HUES48 (cell line): ENCODE measurements at regions not wholly inside any gene's neighbourhood (a gene's known extent, or its start where the extent isn't known, plus 50 kb on each side); places are given as distances from the start of the nearest gene placed in this dataset.
"Not testable (repeated sequence)": the region's sequence is repeated elsewhere in the genome, so short reads cannot be mapped to it uniquely, and the experiment has no call there.

Source experiments
- H3K27ac ChIP-seq: one replicate; pipeline ENCODE4 v1.7.0; 2013; ENCODE audit warnings: low read depth, low read length, inconsistent platforms
- H3K27me3 ChIP-seq: 2 replicates; pipeline ENCODE4 v1.6.1; 2013; ENCODE audit warnings: mild to moderate bottlenecking, low read length; ENCODE audit not compliant: control insufficient read depth, insufficient read depth
- H3K36me3 ChIP-seq: 2 replicates; pipeline ENCODE4 v1.6.1; 2013; ENCODE audit warnings: low read length; ENCODE audit not compliant: control insufficient read depth, insufficient read depth
- H3K4me1 ChIP-seq: 2 replicates; pipeline ENCODE4 v1.6.1; 2013; ENCODE audit warnings: mild to moderate bottlenecking, low read length; ENCODE audit not compliant: control insufficient read depth, insufficient read depth
- H3K4me3 ChIP-seq: 2 replicates; pipeline ENCODE4 v1.5.1; 2013; ENCODE audit warnings: mild to moderate bottlenecking, low read depth, low read length
- H3K9ac ChIP-seq: 2 replicates; pipeline ENCODE4 v1.6.1; 2013; ENCODE audit warnings: mild to moderate bottlenecking, low read depth, low read length, moderate library complexity
- H3K9me3 ChIP-seq: 2 replicates; pipeline ENCODE4 v1.6.1; 2013; ENCODE audit warnings: low read length; ENCODE audit not compliant: control insufficient read depth, insufficient read depth

- no peak overlapping the region for H3K4me3 ChIP-seq
- H3K27ac ChIP-seq: no peak overlapping the region
- H3K27me3 ChIP-seq: no peaks in the 10 kb centered on the region
- H3K4me1 ChIP-seq: no peaks in the 10 kb centered on the region
- H3K9ac ChIP-seq: no peak overlapping the region
- no peaks in the 10 kb centered on the region for H3K36me3 ChIP-seq
- H3K9me3 ChIP-seq: no peaks in the 10 kb centered on the region
These were observed 271.0 kb upstream of the GALNT5 start for GRCh38 chr2:156986339-156986988.

DNA sequence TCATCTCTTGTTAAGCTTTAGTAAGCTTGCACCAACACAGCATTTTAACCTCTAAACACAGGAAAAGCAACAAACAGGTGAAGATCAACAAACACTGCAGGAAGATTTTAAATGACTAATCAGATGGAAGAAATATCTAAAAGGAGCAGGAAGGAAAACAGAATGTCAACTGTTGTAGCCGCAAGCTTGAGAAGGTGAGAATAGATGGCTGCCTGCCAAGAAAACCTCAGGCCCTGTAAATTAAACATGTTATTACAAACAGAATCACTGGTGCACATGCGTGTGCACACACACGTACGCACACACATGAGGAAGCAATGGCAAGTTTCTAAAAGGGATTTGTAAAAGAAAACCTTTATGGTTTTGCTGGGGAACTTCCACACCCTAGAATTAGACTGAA lies 257.8 kb upstream of the GALNT5 start:
- Histone ChIP-seq H3K36me3 (no peaks in the 10 kb centered on the region), H3K27me3 (no peaks in the 10 kb centered on the region), H3K4me3 (no peak overlapping the region), H3K9ac (no peak overlapping the region), H3K9me3 (no peaks in the 10 kb centered on the region), H3K4me1 (no peaks in the 10 kb centered on the region), H3K27ac (no peak overlapping the region)

DNA sequence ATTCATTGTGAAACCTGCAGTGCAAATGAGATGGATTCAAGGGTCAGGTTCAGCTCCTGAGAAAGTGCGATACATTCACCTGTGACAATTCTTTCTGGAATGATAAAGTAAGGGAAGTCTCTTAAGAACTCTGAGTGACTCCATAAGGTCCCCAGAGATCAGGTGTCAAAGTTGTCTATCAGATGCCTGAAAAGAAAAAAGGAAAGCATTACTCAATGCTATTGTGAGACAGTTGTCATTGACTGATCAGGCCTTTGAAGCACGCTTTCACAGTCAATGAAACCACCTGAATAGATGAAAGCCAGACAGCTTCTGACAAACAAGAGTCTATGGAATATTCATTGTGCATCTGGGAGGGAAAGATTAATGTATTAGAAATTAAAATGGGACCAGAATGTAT lies 252.7 kb upstream of the GALNT5 start:
- H3K9ac ChIP-seq: no peak overlapping the region
- H3K27ac ChIP-seq: no peak overlapping the region

GRCh38 chr2:157015015-157015575 lies 242.4 kb upstream of the GALNT5 start:
- H3K4me3 ChIP-seq: no peak overlapping the region
- H3K27ac ChIP-seq: no peak overlapping the region
- H3K4me1 ChIP-seq: no peaks in the 10 kb centered on the region
- no peaks in the 10 kb centered on the region for H3K9me3 ChIP-seq
- H3K36me3 ChIP-seq: no peaks in the 10 kb centered on the region
- no peaks in the 10 kb centered on the region for H3K27me3 ChIP-seq
- H3K9ac ChIP-seq: no peak overlapping the region

More for the DNA sequence above, 252.7 kb upstream of the GALNT5 start:
- H3K4me3 ChIP-seq: no peak overlapping the region
- no peaks in the 10 kb centered on the region for H3K4me1 ChIP-seq
- H3K36me3 ChIP-seq: no peaks in the 10 kb centered on the region
- no peaks in the 10 kb centered on the region for H3K9me3 ChIP-seq
- H3K27me3 ChIP-seq: no peaks in the 10 kb centered on the region

DNA sequence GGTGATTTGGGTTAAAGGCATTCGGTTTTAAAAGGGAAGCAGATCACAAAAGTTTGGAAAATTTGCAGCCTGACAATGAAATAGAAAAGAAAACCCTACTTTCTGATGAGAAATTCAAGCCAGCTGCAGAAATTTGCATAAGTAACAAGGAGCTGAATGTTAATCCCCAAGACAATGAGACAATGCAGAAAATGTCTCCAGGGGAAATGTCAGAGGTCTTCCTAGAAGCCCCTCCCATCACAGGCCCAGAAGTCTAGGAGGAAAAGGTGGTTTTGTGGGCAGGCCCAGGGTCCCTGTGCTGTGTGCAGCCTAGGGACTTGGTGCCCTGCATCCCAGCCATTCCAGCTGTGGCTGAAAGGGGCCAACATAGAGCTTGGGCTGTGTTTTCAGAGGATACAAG lies 234.2 kb upstream of the GALNT5 start:
- not testable (repeated sequence) for H3K9me3 ChIP-seq, H3K27me3 ChIP-seq, H3K36me3 ChIP-seq, H3K4me1 ChIP-seq, H3K4me3 ChIP-seq, H3K9ac ChIP-seq
- peak overlapping the region; percentile 10 for H3K27ac ChIP-seq

GRCh38 chr2:157024129-157024528 lies 233.4 kb upstream of the GALNT5 start:
- Histone ChIP-seq H3K4me3 (no peak overlapping the region), H3K9ac (no peak overlapping the region), H3K36me3 (no peaks in the 10 kb centered on the region; the same call in 1 of the 2 replicates), H3K27me3 (no peaks in the 10 kb centered on the region), H3K9me3 (0 out of 2 replicates have a peak, but pooled peaks cover 7% of the 10 kb centered on the region), H3K27ac (no peak overlapping the region), H3K4me1 (no peaks in the 10 kb centered on the region)

GRCh38 chr2:157032017-157032416 lies 225.5 kb upstream of the GALNT5 start:
- H3K27ac ChIP-seq: no peak overlapping the region
- H3K9ac ChIP-seq: no peak overlapping the region

GRCh38 chr2:157036726-157037125 lies 220.8 kb upstream of the GALNT5 start:
- Histone ChIP-seq H3K9me3 (no peaks in the 10 kb centered on the region), H3K9ac (no peak overlapping the region), H3K4me3 (no peak overlapping the region), H3K27me3 (no peaks in the 10 kb centered on the region), H3K36me3 (no peaks in the 10 kb centered on the region), H3K27ac (no peak overlapping the region), H3K4me1 (no peaks in the 10 kb centered on the region)

More at GRCh38 chr2:157032017-157032416, 225.5 kb upstream of the GALNT5 start:
- no peaks in the 10 kb centered on the region for H3K9me3 ChIP-seq
- H3K36me3 ChIP-seq: no peaks in the 10 kb centered on the region
- no peak overlapping the region for H3K4me3 ChIP-seq
- H3K4me1 ChIP-seq: no peaks in the 10 kb centered on the region
- H3K27me3 ChIP-seq: no peaks in the 10 kb centered on the region

DNA sequence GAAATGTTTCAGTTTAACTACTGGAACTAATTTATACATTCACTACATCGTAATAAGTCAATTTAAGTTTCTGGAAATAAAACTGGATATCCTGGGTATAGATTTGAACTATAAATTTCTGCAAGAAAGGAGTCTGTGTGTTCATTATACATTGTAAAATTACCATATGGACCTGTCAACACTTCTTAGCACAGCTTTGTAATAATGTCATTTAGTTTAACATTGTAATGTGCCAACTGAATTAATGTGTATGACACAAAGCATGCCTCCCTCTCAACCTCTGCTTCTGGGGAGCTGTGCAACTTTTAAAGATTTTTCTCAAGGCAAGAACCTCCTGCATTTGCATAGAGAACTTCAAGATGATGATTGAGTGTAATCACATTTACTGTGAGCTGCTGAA lies 213.7 kb upstream of the GALNT5 start:
- Histone ChIP-seq H3K36me3 (no peaks in the 10 kb centered on the region), H3K9ac (no peak overlapping the region), H3K4me3 (no peak overlapping the region), H3K27me3 (no peaks in the 10 kb centered on the region), H3K4me1 (no peaks in the 10 kb centered on the region), H3K27ac (no peak overlapping the region), H3K9me3 (no peaks in the 10 kb centered on the region)

DNA sequence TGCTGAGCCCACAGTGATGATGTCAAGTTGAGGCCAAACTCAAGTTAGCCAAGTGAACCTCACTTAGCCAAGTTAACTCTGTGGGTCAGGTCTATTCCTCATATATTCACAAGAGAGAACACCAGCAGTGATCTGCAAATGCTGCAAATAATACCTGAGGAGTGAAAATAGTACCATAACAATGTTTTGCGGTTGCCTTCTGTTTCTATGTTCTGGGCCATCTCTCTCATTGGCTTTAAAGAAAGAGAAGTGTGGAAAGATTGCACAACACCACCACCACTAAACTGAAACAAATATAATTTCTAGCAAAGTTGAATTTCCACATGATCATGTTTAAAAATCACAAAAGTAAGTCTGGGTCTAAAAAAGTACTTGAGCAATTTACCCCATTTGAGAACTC lies 211.1 kb upstream of the GALNT5 start:
- H3K27ac ChIP-seq: no peak overlapping the region
- no peak overlapping the region for H3K9ac ChIP-seq
- H3K27me3 ChIP-seq: no peaks in the 10 kb centered on the region
- H3K4me1 ChIP-seq: no peaks in the 10 kb centered on the region
- no peaks in the 10 kb centered on the region for H3K9me3 ChIP-seq
- H3K4me3 ChIP-seq: no peak overlapping the region
- H3K36me3 ChIP-seq: no peaks in the 10 kb centered on the region

DNA sequence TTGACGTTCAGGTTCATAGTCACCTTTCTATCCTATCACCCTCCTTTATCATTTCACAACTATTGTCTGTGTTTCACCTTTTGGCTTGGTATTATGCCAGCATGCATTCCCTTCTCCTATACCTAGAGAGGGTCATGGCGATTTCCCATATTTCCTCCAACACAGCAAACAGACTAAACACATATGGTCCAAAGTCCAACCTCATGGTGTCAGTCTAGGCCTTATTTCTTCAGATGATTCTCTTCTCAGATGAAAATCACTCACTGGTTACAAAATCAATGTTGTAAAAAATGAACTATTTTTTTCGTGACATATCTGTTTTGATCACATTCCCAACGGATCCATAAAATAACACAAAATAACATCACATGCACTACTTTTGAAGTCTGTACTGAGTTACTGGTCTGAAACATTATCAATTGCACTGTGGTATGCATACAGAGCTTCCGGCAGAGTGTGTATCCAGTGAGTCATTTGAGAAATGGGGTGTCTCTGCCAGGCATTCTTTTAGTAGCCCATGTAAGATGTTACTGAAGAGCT lies 204.8 kb upstream of the GALNT5 start:
- Histone ChIP-seq H3K4me3 (no peak overlapping the region), H3K27ac (no peak overlapping the region), H3K9me3 (no peaks in the 10 kb centered on the region), H3K9ac (no peak overlapping the region), H3K36me3 (no peaks in the 10 kb centered on the region), H3K27me3 (no peaks in the 10 kb centered on the region), H3K4me1 (no peaks in the 10 kb centered on the region)
